ENCODE measurements at regions not wholly inside any gene's neighbourhood (a gene's known extent, or its start where the extent isn't known, plus 50 kb on each side); places are given as distances from the start of the nearest gene placed in this dataset.

DNA sequence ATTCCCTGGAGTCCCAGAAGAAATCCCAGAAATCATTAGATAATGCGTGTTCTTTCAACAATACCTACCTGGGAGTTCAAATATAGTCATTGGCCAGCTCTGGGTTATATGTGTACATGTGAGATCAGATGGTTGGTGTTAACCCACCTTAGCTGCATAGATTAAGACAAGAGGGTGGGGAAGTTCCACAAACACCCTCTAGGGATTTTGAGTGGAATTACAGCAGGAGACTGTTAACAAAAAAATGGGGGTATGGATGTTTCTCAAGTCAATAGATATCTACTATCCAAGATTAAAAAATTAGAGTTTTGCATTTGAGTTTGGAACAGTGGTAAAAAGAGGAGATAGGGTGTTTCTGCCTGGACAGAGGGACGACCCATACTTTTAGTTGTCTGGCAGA lies 282.5 kb upstream of the CNTN3 start:
- TF ChIP-seq, protein P1, sequence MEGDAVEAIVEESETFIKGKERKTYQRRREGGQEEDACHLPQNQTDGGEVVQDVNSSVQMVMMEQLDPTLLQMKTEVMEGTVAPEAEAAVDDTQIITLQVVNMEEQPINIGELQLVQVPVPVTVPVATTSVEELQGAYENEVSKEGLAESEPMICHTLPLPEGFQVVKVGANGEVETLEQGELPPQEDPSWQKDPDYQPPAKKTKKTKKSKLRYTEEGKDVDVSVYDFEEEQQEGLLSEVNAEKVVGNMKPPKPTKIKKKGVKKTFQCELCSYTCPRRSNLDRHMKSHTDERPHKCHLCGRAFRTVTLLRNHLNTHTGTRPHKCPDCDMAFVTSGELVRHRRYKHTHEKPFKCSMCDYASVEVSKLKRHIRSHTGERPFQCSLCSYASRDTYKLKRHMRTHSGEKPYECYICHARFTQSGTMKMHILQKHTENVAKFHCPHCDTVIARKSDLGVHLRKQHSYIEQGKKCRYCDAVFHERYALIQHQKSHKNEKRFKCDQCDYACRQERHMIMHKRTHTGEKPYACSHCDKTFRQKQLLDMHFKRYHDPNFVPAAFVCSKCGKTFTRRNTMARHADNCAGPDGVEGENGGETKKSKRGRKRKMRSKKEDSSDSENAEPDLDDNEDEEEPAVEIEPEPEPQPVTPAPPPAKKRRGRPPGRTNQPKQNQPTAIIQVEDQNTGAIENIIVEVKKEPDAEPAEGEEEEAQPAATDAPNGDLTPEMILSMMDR (IDR thresholded peaks at IDR 0.05) = peak in 2 of 3 experiments; percentile 13 to 34
- no peak for TF ChIP-seq POLR2A (IDR thresholded peaks at IDR 0.05)
